Muscle of arm (tissue), 1 donor: ENCODE measurements at regions not wholly inside any gene's neighbourhood (a gene's known extent, or its start where the extent isn't known, plus 50 kb on each side); places are given as distances from the start of the nearest gene placed in this dataset.
"Not testable (repeated sequence)": the region's sequence is repeated elsewhere in the genome, so short reads cannot be mapped to it uniquely, and the experiment has no call there.

Experiments used
- DNase-seq: peaks from one replicate; pipeline ENCODE4 v3.0.0-alpha.2; 2013

DNA sequence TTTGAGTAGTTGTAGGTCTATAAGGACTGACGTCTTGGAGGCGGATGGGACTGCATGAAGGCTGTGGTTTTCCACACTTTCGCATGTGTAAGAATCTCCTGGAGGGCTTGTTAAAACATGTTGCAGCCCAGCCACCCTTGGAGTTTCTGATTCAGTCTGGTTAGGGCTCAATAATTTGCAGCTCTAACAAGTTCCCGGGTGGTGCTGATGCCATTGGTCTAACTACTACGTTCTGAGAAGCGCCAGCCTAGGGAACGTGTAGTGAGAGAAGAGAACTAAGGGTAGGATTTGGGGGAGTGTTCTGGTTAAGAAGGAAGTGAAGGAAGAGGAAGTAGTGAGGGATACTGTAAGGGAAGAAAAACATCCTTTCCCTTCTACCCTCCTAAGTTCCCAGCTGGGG lies 138.9 kb downstream of the LARP7 start:
- no peak for DNase-seq

DNA sequence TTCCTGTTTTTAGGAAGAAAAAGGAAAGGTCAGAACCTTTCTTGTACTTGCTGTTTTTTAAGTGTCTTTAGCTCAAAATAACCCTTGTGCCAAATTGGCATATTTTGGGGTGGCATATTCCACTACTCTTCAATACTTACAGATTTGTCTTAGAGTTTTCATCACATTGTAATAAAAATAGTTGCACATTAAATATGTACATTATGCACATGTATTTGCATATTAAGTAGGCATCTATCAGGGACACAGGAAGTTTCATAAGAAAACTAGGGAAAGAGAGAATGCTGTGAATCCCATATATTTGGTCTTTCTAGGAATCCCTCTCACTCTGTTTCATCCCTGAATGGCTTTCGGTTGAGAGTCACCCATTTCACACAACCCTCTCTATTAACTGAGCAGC lies 139.6 kb downstream of the LARP7 start:
- no peak for DNase-seq

DNA sequence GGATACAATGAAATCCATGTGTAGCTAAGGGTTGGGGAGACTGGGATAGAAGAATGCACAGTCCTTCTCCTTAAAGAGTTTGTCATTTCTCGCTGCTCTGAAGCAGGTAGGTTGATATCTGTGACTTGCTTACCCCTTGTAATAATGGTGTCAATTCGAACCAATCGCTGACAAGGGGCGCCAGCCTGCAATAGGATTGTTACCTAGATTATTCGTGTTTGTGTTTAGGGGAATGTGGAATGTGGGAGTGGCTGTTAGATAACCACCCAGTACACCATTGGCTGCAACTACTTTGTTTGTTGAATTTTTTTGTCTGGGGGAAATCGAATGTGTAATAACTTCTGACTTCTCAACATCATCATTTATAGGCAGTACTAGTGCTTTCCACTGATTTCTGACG lies 141.6 kb downstream of the LARP7 start:
- DNase-seq = no peak

DNA sequence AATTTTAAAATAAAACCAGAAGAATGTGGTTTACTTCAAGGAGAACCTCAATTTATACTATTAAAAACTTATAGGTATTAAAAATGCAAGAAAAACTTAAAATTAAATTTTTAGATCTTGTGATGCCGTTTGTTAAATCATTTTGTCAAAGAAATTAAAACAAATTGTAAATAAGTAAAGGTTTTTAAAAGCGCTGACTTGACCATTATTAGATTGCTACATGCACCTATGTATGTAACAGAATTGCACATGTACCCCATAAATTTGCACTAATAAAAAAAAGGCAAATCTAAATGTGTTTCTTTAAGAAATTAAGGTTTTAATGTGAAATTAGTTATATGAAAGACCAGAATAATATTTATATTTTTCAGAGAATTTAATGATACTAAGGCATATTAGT lies 156.1 kb downstream of the LARP7 start:
- DNase-seq = no peak

DNA sequence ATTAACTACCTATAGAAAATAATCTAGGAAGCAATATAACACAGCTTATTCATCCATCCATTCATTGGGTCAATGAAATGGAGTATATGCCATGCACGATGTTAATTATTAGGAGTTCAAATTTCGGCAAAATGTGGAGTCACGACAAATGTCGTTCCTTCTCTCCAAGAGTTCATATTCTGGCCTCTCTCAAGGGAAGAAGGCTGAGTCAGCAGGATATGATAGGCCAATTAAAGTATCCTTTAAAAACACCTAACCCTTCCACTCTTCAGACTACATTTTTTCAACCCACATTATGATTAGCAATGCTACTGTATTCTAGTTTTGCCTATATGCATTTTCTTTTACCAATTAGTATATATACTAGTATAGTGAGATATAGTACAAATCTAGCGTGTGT lies 163.1 kb downstream of the LARP7 start:
- no peak for DNase-seq

DNA sequence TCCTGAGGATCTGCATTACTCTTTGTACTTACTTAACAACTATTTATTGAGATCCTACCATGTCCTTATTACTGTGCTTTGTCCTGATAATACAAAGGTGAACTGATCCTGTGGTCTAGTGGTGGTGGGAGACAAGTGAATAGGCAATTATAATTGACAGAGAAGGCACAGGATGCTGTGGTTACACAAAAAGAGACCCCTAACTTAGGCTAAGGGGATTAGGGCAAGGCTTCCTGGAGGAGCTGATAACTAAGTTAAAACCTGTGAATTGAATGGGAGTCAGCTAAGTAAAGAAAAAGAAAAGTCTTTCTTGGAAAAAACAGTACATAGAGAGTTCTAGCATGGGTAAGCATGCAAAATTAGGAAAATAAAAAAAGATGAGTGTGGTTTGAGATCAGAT lies 164.4 kb downstream of the LARP7 start:
- no peak for DNase-seq

DNA sequence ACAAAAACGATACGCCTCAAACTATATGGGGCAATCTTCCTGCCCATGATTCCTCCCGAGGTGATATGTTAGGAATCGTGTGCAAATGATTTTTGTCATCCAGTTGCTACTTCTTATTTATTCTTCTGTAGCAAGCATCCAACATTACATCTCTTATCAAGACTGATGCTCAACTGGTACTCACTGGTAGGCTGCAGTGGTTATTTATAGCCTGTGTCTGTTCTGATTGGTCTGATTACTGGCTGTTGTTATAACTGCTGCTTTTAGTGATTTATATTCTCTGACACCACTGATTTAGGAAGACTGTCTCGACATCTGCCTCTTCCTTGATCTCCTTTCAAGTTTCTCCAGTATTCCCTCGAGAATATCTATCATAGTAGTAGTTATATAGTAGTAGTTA lies 165.8 kb downstream of the LARP7 start:
- no peak for DNase-seq

DNA sequence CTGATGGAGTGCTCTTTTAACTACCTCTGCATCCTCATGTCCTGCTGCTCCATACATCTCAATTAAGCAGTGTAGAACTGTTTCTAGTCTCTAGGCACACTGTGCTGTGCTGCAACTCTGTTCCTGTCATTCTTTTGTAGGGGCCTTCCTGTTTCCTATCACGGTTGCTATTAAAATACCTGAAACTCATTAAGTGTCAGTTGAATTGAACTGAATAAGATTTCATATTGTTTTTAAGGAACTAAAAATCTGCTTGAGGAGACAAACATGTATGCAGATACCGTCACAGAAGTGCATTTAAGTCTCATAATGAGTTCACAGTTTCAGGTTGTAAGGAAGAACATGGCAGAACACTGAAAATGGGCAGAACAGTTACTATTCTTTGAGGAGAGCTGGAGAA lies 170.1 kb downstream of the LARP7 start:
- no peak for DNase-seq

DNA sequence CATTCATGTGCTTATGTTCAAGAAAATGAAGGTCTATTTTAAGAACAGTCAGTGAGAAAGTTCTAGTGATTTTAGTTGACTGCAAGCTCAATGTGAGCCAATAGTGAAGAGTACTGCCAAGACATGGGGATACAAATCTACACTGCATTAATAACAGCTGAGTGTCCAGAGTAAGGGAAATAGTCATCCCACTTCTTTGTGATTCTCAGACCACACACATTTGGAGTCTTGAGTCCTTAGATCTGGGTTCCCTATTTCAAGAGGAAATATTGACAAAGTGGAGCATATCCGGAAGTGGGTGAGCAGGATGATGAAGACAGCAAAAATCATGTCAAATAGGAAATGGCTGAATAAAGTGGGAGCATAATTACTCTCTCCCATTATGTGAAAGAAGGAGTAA lies 171.1 kb downstream of the LARP7 start:
- peak; percentile 71 for DNase-seq

DNA sequence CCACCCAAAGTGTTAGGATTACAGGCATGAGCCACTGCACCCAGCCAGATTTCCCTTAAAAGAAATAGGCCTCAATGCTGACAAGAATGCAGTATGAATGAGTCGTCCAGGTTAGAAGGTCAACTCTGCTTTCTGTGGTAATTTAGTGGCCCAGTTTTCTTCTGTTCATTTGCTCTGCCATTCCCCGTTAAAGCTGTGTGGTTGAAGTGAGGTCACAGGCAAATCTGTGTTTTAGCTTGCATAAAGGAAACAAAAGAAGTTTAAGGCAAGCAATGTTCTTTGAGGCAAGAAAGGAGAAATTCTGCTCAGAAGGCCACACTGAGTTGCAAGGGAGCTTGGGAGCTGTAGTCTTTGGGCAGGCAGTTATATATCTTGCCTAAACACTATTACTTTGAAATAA lies 176.8 kb downstream of the LARP7 start:
- no peak for DNase-seq

DNA sequence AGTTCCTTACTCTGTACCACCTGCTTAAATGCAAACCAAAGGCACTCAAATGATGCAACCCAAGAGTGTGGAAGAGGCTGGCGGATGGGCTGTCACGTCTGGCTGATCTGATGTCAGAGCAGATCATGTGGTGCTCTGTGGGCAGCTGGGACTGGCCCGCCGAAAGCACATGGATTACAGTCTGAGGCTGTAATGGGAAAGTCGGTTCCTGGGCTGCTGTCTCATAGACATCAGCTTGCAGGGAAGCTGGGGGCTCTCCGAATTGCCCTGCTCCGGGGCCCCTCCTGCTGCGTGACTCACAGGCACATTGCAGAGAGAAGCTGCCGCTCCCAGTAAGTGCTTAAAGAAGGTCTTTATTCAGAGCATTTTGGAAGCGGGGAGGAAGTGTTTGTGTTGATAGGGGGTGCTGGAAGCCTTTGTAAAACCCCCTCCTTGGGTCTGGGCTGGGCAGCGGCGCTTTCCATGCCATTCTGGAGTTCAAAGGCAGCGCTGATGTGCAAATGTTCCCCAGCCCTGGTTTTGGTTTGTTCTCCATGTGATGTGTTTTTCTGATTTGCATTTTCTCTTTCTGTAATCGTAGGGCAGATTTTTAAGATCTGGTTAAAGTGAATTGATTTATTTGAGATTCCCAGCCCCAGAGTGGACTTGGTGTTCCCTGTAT lies 181.1 kb downstream of the LARP7 start:
- DNase-seq = peak; percentile 78

DNA sequence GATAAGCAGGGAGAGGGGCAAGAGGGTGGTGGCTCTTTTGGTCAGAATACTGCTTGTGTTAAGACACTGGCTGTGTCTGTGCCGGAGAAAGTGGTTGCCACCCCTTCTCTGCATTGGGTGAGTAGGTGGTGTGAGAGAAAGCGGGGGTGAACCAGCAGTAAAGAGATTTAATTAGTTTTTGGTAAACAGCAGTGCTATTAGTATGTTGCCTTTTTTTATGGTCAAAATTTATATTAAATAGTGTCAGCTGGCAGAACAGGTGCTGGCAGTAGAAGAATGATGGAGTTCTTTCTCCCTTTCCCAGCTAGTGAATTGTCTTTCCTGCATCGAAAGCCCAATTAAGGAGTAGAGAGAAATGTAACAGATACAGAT lies 181.6 kb downstream of the LARP7 start:
- peak; percentile 28 for DNase-seq

DNA sequence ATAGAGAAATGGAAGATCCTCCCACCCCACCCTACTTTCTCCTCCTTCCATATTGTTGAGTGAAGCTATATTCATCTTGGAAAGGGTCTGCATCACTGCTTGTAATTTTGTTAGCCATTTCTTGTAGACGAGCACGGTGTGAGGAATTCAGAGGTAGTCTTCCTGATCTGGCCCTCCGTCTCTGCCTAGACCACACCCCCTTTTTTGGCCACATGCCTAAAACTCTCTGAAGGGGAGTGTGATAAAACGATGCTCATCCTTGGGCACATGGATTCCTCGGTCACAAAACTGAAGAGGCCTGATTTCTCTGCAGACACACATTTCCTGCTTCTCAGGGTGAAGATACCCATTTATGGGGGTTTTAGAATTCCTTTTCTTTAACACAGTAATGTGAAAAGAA lies 182.8 kb downstream of the LARP7 start:
- DNase-seq = no peak

DNA sequence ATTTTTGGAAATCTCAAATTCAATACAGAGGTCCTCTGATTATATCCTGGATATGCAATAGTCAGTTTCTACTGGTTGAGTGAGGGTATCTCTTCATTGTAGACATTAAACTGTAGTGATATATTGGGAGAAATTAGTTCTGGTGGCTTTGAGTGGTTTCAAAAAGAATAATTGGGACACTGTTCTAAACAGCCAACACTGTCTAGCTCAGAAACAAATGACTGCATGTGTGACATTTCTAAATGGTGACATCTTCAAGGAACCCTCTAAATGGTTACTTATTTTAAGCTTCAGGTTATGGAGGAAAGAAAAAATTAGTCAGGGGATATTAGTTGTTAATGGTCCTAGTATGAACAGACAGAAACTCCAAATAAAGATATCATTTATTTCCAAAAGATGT lies 186.2 kb downstream of the LARP7 start:
- DNase-seq = no peak

DNA sequence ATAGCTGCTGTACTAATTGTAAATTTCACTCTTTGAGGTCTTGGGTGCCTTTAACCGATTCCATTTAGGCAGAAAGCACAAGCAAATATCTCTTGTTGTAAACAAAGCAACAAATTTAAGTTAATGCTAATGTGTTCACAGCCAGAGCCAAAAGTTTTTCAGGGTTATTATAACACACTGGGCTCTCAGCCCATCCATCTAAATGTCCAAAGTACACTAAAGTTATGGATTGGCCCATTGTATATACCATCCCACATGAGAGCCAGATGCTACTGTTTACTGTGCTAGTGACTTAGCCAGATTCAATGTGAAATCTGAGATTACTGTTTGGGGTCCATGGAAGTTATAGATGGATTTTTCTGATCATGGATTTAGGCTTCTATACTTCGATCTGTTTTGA lies 186.7 kb downstream of the LARP7 start:
- no peak for DNase-seq

DNA sequence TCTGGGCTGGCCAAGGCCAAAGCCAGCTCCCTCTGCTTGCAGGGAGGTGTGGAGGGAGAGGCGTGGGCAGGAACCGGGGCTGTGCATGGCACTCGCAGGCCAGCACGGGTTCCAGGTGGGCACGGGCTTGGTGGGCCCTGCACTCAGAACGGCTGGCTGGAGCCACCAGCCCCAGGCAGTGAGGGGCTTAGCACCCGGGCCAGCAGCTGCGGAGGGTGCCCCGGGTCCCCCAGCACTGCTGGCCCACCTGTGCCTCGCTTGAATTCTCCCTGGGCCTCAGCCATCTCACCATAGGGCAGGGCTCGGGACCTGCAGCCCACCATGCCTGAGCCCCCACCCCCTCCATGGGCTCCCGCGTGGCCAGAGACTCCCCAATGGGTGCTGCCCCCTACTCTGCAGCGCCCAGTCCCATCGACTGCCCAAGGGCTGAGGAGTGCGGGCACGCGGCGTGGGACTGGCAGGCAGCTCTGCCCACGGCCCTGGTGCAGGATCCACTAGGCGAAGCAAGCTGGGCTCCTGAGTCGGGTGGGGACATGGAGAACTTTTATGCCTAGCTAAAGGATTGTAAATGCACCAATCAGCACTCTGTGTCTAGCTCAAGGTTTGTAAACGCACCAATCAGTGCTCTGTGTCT lies 193.9 kb downstream of the LARP7 start:
- no peak for DNase-seq

DNA sequence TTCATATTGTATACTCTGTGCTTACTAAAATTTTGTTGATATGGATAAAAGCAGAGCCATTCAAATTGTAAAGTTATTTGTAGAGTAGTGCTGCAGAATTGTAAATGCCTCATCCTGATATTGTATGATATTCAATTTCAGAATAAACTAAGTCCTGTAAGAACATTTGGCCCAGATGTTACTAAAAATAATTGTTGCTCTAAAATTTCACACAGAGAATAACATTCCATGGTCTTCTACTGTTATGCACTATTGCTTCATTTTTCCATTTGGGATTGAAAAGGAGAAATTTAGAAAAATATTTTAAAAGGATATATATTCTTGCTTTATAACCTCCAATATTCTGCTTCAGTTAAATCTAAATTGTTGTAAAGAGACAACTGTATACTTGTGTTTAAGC lies 195.6 kb downstream of the LARP7 start:
- DNase-seq = no peak

DNA sequence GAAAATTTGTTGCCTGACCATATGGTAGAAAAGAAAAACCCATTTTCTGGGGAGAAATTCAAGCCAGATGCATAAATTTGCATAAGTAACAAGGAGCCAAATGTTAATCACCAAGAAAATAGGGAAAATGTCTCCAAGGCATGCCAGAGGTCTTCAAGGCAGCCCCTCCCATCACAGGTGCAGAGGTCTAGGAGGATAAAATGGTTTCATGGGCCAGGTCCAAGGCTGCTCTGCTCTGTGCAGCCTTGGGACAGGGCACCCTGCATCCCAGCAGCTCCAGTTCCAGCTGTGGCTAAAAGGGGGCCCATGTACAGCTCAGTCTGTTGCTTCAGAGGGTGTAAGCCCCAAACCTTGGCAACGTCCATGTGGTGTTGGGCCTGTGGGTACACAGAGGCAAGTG lies 200.0 kb downstream of the LARP7 start:
- no peak for DNase-seq

DNA sequence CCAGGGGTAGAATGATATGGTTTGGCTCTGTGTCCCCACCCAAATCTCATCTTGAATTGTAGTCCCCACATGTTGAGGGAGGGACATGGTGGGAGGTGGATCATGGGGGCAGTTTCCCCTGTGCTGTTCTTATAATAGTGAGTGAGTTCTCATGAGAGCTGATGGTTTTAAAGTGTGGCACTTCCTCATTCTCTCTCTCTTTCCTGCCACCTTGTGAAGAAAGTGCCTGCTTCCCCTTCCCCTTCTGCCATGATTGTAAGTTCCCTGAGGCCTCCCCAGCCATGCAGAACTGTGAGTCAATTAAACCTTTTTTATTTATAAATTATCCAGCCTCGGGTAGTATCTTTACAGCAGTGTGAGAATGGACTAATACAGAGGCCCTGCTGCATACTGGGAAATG lies 201.1 kb downstream of the LARP7 start:
- DNase-seq = not testable (repeated sequence)

DNA sequence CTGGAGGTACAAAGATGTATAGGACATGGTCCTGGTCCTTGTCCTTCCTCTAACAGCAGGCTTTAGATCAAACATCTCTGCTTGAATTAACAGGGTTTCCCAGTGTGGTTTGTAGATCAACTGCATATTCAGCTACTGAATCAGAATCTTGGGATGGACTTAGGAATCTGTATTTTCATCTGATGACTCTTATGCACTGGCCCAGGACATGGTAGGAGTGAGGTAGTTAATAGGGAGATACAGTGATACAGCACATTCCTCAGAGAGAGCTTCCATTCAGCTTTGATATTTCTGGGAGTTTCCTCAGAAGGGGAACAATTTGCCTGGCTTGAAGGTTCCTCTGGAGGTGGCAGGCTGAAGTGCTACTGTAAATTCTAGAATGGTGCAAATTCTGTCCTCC lies 203.1 kb downstream of the LARP7 start:
- no peak for DNase-seq

DNA sequence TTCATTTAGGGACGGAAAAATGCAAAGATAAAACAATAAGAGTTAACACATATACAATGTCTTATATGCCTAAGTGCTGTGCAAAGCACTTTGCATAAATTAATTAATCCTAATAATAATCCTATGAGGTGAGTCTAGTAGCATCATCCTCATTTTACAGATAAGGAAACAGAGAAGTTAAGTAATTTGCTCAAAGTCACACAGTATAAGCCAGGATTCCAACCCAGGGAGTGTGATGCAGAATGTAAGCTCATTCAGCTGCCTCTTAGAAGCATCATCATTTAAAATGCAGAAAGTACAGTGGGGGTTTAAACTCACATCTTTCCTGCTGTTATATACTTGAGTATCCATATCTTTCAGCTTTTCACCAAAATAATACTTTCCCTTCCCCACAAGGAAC lies 203.7 kb downstream of the LARP7 start:
- DNase-seq = no peak

DNA sequence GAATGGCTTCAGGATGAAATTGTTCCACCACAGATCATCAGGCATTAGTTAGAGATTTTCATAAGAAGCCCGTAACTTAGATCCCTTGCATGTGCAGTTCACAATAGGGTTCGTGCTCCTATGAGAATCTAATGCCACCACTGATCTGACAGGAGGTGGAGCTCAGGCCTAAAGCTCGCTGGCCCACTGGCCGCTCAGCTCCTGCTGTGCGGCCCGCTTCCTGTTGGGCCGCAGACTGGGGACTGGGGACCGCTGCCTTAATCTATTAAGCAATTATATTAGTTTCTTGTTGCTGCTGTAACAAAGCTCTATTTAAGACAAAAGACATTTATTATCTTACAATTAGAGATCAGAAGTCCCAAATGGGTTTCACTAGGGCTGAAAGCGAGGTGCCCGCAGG lies 205.6 kb downstream of the LARP7 start:
- no peak for DNase-seq

DNA sequence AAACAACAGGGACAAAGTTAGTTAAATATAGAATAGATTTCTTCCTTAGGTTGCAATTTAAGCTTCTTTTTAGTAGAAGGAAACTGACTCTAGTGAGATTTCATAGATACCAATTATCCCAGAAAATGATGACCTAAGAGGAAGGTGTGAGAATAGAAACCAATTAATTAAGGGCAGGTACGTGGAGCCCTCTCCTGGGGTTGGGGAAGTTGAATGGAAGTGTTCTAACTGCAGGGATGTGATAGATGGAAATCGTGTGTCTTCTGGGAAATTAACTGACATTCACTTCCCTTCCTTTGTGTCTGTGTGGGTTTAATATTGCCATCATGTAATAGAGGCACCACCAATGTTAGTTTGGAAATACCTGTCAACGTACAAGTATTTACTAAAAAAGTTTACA lies 204.1 kb upstream of the ANK2 start:
- no peak for DNase-seq

DNA sequence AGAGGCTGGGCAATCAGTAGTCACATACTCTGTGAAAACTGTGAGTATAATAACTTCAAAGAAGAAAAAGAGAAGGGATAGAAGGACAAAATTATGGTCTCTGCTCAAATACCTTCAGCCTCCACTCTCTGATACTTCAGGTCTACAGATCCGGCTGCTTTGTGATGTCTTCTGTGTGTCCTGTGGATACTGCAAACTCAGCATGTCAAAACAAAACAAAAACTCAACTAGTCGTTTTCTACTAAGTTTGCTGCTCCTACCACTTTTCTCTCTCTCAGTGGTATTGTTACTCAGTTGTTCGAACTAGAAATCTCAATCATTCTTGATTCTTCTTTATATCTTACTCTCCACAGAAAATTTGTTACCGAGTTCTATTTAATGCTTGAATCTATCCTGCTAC lies 202.4 kb upstream of the ANK2 start:
- no peak for DNase-seq
